WTC11 (cell line): ENCODE measurements at regions not wholly inside any gene's neighbourhood (a gene's known extent, or its start where the extent isn't known, plus 50 kb on each side); places are given as distances from the start of the nearest gene placed in this dataset.

Experiments used
- ATF2 ChIP-seq: sonication (generic); formaldehyde crosslinking; IDR thresholded peaks from 2 replicates; pipeline ENCODE4 v1.8.1; 2022; ENCODE audit warnings: low read depth, missing genetic modification reagents, borderline replicate concordance
- E2F5 ChIP-seq: sonication (generic); formaldehyde crosslinking; IDR thresholded peaks from 2 replicates; pipeline ENCODE4 v1.8.1; 2022; ENCODE audit warnings: mild to moderate bottlenecking, moderate library complexity, missing genetic modification reagents
- ESRRA ChIP-seq: sonication (generic); formaldehyde crosslinking; IDR thresholded peaks from 2 replicates; pipeline ENCODE4 v1.8.1; 2022; ENCODE audit warnings: mild to moderate bottlenecking, missing genetic modification reagents, borderline replicate concordance
- MAX ChIP-seq: sonication (generic); formaldehyde crosslinking; IDR thresholded peaks from 2 replicates; pipeline ENCODE4 v1.8.0; 2022; ENCODE audit warnings: mild to moderate bottlenecking, missing genetic modification reagents
- SP1 ChIP-seq: sonication (generic); formaldehyde crosslinking; conservative IDR thresholded peaks from 2 replicates; pipeline ENCODE4 v1.8.1; 2022; ENCODE audit warnings: missing genetic modification reagents
- STAT6 ChIP-seq: sonication (generic); formaldehyde crosslinking; conservative IDR thresholded peaks from 2 replicates; pipeline ENCODE4 v1.8.1; 2023; ENCODE audit warnings: mild to moderate bottlenecking, low read depth, missing genetic modification reagents, moderate library complexity
- ZBTB21 ChIP-seq: sonication (generic); formaldehyde crosslinking; IDR thresholded peaks from 2 replicates; pipeline ENCODE4 v1.8.1; 2023; ENCODE audit warnings: mild to moderate bottlenecking, missing genetic modification reagents, borderline replicate concordance
- TF ChIP-seq, protein P1 (sequence below): fragments of 200-600 bp; IDR thresholded peaks from 2 replicates; pipeline ENCODE4 v1.8.0; 2022; ENCODE audit warnings: antibody characterized with exemption
- TF ChIP-seq, protein P2 (sequence below): sonication (generic); formaldehyde crosslinking; IDR thresholded peaks from 2 replicates; pipeline ENCODE4 v1.8.1; 2023; ENCODE audit warnings: mild to moderate bottlenecking, missing genetic modification reagents, moderate library complexity
- TF ChIP-seq, protein P3 (sequence below): sonication (generic); formaldehyde crosslinking; conservative IDR thresholded peaks from 2 replicates; pipeline ENCODE4 v1.8.1; 2022; ENCODE audit warnings: mild to moderate bottlenecking, missing genetic modification reagents
- TF ChIP-seq, protein P4 (sequence below): sonication (generic); formaldehyde crosslinking; IDR thresholded peaks from 2 replicates; pipeline ENCODE4 v1.8.1; 2023; ENCODE audit warnings: mild to moderate bottlenecking, missing genetic modification reagents, moderate library complexity
- TF ChIP-seq, protein P5 (sequence below): sonication (generic); formaldehyde crosslinking; IDR thresholded peaks from 2 replicates; pipeline ENCODE4 v1.8.0; 2022; ENCODE audit warnings: mild to moderate bottlenecking, missing genetic modification reagents

- no peak for TF ChIP-seq SP1
- TF ChIP-seq ATF2 (CRISPR knock-in tag): no peak
- no peak for TF ChIP-seq MAX (CRISPR knock-in tag)
- TF ChIP-seq, protein P1, sequence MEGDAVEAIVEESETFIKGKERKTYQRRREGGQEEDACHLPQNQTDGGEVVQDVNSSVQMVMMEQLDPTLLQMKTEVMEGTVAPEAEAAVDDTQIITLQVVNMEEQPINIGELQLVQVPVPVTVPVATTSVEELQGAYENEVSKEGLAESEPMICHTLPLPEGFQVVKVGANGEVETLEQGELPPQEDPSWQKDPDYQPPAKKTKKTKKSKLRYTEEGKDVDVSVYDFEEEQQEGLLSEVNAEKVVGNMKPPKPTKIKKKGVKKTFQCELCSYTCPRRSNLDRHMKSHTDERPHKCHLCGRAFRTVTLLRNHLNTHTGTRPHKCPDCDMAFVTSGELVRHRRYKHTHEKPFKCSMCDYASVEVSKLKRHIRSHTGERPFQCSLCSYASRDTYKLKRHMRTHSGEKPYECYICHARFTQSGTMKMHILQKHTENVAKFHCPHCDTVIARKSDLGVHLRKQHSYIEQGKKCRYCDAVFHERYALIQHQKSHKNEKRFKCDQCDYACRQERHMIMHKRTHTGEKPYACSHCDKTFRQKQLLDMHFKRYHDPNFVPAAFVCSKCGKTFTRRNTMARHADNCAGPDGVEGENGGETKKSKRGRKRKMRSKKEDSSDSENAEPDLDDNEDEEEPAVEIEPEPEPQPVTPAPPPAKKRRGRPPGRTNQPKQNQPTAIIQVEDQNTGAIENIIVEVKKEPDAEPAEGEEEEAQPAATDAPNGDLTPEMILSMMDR: no peak
- no peak for TF ChIP-seq ESRRA (CRISPR knock-in tag)
- TF ChIP-seq, protein P2, sequence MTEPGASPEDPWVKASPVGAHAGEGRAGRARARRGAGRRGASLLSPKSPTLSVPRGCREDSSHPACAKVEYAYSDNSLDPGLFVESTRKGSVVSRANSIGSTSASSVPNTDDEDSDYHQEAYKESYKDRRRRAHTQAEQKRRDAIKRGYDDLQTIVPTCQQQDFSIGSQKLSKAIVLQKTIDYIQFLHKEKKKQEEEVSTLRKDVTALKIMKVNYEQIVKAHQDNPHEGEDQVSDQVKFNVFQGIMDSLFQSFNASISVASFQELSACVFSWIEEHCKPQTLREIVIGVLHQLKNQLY: no peak
- TF ChIP-seq, protein P3, sequence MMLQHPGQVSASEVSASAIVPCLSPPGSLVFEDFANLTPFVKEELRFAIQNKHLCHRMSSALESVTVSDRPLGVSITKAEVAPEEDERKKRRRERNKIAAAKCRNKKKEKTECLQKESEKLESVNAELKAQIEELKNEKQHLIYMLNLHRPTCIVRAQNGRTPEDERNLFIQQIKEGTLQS (CRISPR knock-in tag): no peak
- TF ChIP-seq ZBTB21 (CRISPR knock-in tag): no peak
- TF ChIP-seq E2F5 (CRISPR knock-in tag): no peak
- TF ChIP-seq, protein P4, sequence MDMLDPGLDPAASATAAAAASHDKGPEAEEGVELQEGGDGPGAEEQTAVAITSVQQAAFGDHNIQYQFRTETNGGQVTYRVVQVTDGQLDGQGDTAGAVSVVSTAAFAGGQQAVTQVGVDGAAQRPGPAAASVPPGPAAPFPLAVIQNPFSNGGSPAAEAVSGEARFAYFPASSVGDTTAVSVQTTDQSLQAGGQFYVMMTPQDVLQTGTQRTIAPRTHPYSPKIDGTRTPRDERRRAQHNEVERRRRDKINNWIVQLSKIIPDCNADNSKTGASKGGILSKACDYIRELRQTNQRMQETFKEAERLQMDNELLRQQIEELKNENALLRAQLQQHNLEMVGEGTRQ: no peak
- no peak for TF ChIP-seq STAT6 (CRISPR knock-in tag)
- TF ChIP-seq, protein P5, sequence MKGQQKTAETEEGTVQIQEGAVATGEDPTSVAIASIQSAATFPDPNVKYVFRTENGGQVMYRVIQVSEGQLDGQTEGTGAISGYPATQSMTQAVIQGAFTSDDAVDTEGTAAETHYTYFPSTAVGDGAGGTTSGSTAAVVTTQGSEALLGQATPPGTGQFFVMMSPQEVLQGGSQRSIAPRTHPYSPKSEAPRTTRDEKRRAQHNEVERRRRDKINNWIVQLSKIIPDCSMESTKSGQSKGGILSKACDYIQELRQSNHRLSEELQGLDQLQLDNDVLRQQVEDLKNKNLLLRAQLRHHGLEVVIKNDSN (CRISPR knock-in tag): no peak
These were observed 127.7 kb upstream of the EDNRB start for GRCh38 chr13:78046331-78046730.
